H9 (cell line): ENCODE measurements at regions not wholly inside any gene's neighbourhood (a gene's known extent, or its start where the extent isn't known, plus 50 kb on each side); places are given as distances from the start of the nearest gene placed in this dataset.
A peak's percentile ranks its signal among the peaks of the same experiment; 100 is the strongest.

Source experiments
- DNase-seq: peaks from one replicate; pipeline ENCODE4 v3.0.0-alpha.2; 2017
- H2AFZ ChIP-seq: one replicate; pipeline ENCODE4 v1.6.1; 2013; ENCODE audit warnings: mild to moderate bottlenecking, low read length, control low read depth, moderate library complexity
- H2AK5ac ChIP-seq: 2 replicates; pipeline ENCODE4 v1.6.1; 2013; ENCODE audit warnings: low read length, control low read depth, mixed read lengths; ENCODE audit not compliant: insufficient read length
- H2BK120ac ChIP-seq: one replicate; pipeline ENCODE4 v1.6.1; 2013; ENCODE audit warnings: low read depth, mild to moderate bottlenecking, low read length, control low read depth, inconsistent platforms; ENCODE audit not compliant: poor library complexity, severe bottlenecking
- H2BK12ac ChIP-seq: 2 replicates; pipeline ENCODE4 v1.6.1; 2013; ENCODE audit warnings: low read length, control low read depth, mixed read lengths, low read depth; ENCODE audit not compliant: insufficient read length
- H2BK15ac ChIP-seq: 2 replicates; pipeline ENCODE4 v1.6.1; 2013; ENCODE audit warnings: low read depth, low read length, control low read depth
- H2BK20ac ChIP-seq: one replicate; pipeline ENCODE4 v1.6.1; 2013; ENCODE audit warnings: low read depth, mild to moderate bottlenecking, low read length, control low read depth, inconsistent platforms; ENCODE audit not compliant: poor library complexity, severe bottlenecking
- H2BK5ac ChIP-seq: 2 replicates; pipeline ENCODE4 v1.6.1; 2013; ENCODE audit warnings: low read length, control low read depth, mixed read lengths; ENCODE audit not compliant: insufficient read length
- H3K14ac ChIP-seq: 2 replicates; pipeline ENCODE4 v1.6.1; 2013; ENCODE audit warnings: low read length, control low read depth; ENCODE audit not compliant: insufficient read depth
- H3K18ac ChIP-seq: 2 replicates; pipeline ENCODE4 v1.6.1; 2013; ENCODE audit warnings: low read depth, mild to moderate bottlenecking, mixed read lengths, low read length, control low read depth; ENCODE audit not compliant: insufficient read length
- H3K23ac ChIP-seq: 2 replicates; pipeline ENCODE4 v1.6.1; 2013; ENCODE audit warnings: low read length, control low read depth, mixed read lengths, low read depth; ENCODE audit not compliant: insufficient read length
- H3K23me2 ChIP-seq: 2 replicates; pipeline ENCODE4 v1.6.1; 2013; ENCODE audit warnings: low read depth, mild to moderate bottlenecking, mixed read lengths, low read length, control low read depth; ENCODE audit not compliant: insufficient read length, poor library complexity, severe bottlenecking
- H3K27ac ChIP-seq: 2 replicates; pipeline ENCODE4 v1.5.1; 2013; ENCODE audit warnings: low read length, control low read depth, mixed read lengths, low read depth; ENCODE audit not compliant: insufficient read length
- H3K27me3 ChIP-seq: 2 replicates; pipeline ENCODE4 v1.6.1; 2013; ENCODE audit warnings: low read length, control low read depth, inconsistent platforms; ENCODE audit not compliant: insufficient read depth
- H3K4ac ChIP-seq: 2 replicates; pipeline ENCODE4 v1.6.1; 2013; ENCODE audit warnings: low read depth, mild to moderate bottlenecking, control low read depth, inconsistent platforms, low read length, moderate library complexity
- H3K4me1 ChIP-seq: 2 replicates; pipeline ENCODE4 v1.6.1; 2013; ENCODE audit warnings: low read length, control low read depth, inconsistent platforms; ENCODE audit not compliant: insufficient read depth
- H3K4me2 ChIP-seq: 2 replicates; pipeline ENCODE4 v1.6.1; 2013; ENCODE audit warnings: low read length, control low read depth, mixed read lengths; ENCODE audit not compliant: insufficient read length, insufficient read depth
- H3K56ac ChIP-seq: 2 replicates; pipeline ENCODE4 v1.6.1; 2013; ENCODE audit warnings: low read depth, mild to moderate bottlenecking, mixed read lengths, low read length, control low read depth; ENCODE audit not compliant: insufficient read length
- H3K79me1 ChIP-seq: 2 replicates; pipeline ENCODE4 v1.6.1; 2013; ENCODE audit warnings: low read depth, mild to moderate bottlenecking, moderate library complexity, low read length, control low read depth, inconsistent platforms; ENCODE audit not compliant: insufficient read depth, poor library complexity, severe bottlenecking
- H3K79me2 ChIP-seq: 2 replicates; pipeline ENCODE4 v1.6.1; 2013; ENCODE audit warnings: low read length, control low read depth, inconsistent platforms; ENCODE audit not compliant: insufficient read depth
- H3K9ac ChIP-seq: 2 replicates; pipeline ENCODE4 v1.6.1; 2013; ENCODE audit warnings: low read length, control low read depth, mixed read lengths; ENCODE audit not compliant: insufficient read length; ENCODE audit errors: extremely low read depth
- H3K9me3 ChIP-seq: one replicate; pipeline ENCODE4 v1.6.1; 2013; ENCODE audit warnings: low read depth, low read length, inconsistent platforms; ENCODE audit not compliant: control insufficient read depth
- H3T11ph ChIP-seq: one replicate; pipeline ENCODE4 v1.6.1; 2013; ENCODE audit warnings: mild to moderate bottlenecking, low read length, control low read depth, inconsistent platforms
- H4K20me1 ChIP-seq: one replicate; pipeline ENCODE4 v1.6.1; 2013; ENCODE audit not compliant: control insufficient read depth, insufficient read length, insufficient read depth
- H4K5ac ChIP-seq: 2 replicates; pipeline ENCODE4 v1.6.1; 2013; ENCODE audit warnings: low read depth, mild to moderate bottlenecking, mixed read lengths, low read length, control low read depth; ENCODE audit not compliant: insufficient read length
- H4K8ac ChIP-seq: replicated peaks from 2 replicates; pipeline ENCODE4 v1.6.1; 2013; ENCODE audit warnings: low read length, control low read depth, mixed read lengths, low read depth; ENCODE audit not compliant: insufficient read length
- H4K91ac ChIP-seq: 2 replicates; pipeline ENCODE4 v1.6.1; 2013; ENCODE audit warnings: low read depth, mild to moderate bottlenecking, moderate library complexity, mixed read lengths, low read length, control low read depth; ENCODE audit not compliant: insufficient read length
- H3K27ac Mint-ChIP-seq, 3 experiments: 2 replicates in 2 of 3; 3 replicates in 1 of 3; pipeline ENCODE4 v1.8.0; 2020 to 2021; ENCODE audit warnings: mixed read lengths in 3 of 3, mild to moderate bottlenecking in 1 of 3, moderate library complexity in 1 of 3
- H3K27me3 Mint-ChIP-seq: 2 replicates; pipeline ENCODE4 v1.8.0; 2021; ENCODE audit warnings: low read depth, mild to moderate bottlenecking, moderate library complexity, mixed read lengths
- H3K36me3 Mint-ChIP-seq, 3 experiments: 2 replicates in 2 of 3; 3 replicates in 1 of 3; pipeline ENCODE4 v1.8.0; 2020 to 2021; ENCODE audit warnings: low read depth in 3 of 3, mixed read lengths in 3 of 3; ENCODE audit not compliant: insufficient read depth in 1 of 3
- H3K4me1 Mint-ChIP-seq, 2 experiments: 2 replicates each; pipeline ENCODE4 v1.8.0; 2020; ENCODE audit warnings: mixed read lengths in 2 of 2
- H3K4me3 Mint-ChIP-seq, 2 experiments: 2 replicates in 1 of 2; 3 replicates in 1 of 2; pipeline ENCODE4 v1.8.0; 2020 to 2021; ENCODE audit warnings: mild to moderate bottlenecking in 2 of 2, mixed read lengths in 2 of 2, moderate library complexity in 1 of 2
- H3K9me3 Mint-ChIP-seq, 2 experiments: 2 replicates in 1 of 2; 3 replicates in 1 of 2; pipeline ENCODE4 v1.8.0; 2020; ENCODE audit warnings: mild to moderate bottlenecking in 2 of 2, mixed read lengths in 2 of 2, moderate library complexity in 1 of 2
- WGBS: extraction: QIAGEN DNeasy Blood & Tissue Kit; methylation state at CpG from one replicate; pipeline ENCODE4 v1.1.7; 2013; ENCODE audit warnings: missing lambda C conversion rate, low lambda C conversion rate, mixed read lengths; ENCODE audit not compliant: insufficient read length; ENCODE audit errors: extremely low coverage; 5-methylcytosine and 5-hydroxymethylcytosine counted together
- TF ChIP-seq, protein P1 (sequence below): fragments of 200-600 bp; sonication (generic); conservative IDR thresholded peaks from 3 replicates; pipeline ENCODE4 v1.8.0; 2021; ENCODE audit warnings: antibody characterized with exemption, mild to moderate bottlenecking

DNA sequence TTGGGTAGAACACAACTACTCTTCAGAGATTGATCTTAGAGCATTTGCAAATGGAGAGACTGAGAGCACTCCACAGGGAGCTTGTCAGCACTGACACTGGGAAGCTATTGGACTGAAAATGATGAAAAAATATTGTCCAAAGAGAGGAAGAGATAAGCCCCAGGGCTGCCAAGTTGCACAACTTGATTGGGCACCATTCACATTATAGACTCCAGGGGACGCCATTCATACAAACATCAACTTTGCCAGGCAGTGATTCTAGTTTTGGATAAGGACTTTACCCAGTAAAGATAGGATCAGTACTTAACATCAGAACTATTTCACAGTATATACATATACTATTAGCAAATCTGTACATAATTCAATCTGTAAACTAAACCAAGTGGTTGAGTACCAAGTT lies 79.6 kb upstream of the MYCN start:
- no peak for DNase-seq
- Mint-ChIP-seq H3K36me3 (no peaks in the 10 kb centered on the region), H3K4me3 (no peak overlapping the region), H3K27me3 (no peaks in the 10 kb centered on the region), H3K4me1 (peaks cover 0 to 2% of the 10 kb centered on the region in 2 experiments; a peak in 1 of 4 replicates), H3K27ac (no peak overlapping the region), H3K9me3 (no peaks in the 10 kb centered on the region)
- H3K23me2 ChIP-seq: no peaks in the 10 kb centered on the region
- H2BK120ac ChIP-seq: no peak overlapping the region
- H3K4me1 ChIP-seq: no peaks in the 10 kb centered on the region; the same call in 1 of the 2 replicates
- WGBS: no CpG with 5 or more reads among the region's 1 CpG
- no peak overlapping the region for H3K56ac ChIP-seq
- H3K27me3 ChIP-seq: no peaks in the 10 kb centered on the region
- H3T11ph ChIP-seq: no peak overlapping the region
- H3K23ac ChIP-seq: no peak overlapping the region
- H3K4ac ChIP-seq: no peak overlapping the region
- no peak overlapping the region for H3K27ac ChIP-seq
- TF ChIP-seq, protein P1, sequence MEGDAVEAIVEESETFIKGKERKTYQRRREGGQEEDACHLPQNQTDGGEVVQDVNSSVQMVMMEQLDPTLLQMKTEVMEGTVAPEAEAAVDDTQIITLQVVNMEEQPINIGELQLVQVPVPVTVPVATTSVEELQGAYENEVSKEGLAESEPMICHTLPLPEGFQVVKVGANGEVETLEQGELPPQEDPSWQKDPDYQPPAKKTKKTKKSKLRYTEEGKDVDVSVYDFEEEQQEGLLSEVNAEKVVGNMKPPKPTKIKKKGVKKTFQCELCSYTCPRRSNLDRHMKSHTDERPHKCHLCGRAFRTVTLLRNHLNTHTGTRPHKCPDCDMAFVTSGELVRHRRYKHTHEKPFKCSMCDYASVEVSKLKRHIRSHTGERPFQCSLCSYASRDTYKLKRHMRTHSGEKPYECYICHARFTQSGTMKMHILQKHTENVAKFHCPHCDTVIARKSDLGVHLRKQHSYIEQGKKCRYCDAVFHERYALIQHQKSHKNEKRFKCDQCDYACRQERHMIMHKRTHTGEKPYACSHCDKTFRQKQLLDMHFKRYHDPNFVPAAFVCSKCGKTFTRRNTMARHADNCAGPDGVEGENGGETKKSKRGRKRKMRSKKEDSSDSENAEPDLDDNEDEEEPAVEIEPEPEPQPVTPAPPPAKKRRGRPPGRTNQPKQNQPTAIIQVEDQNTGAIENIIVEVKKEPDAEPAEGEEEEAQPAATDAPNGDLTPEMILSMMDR: peak; percentile 69
- no peak overlapping the region for H2AFZ ChIP-seq
- no peaks in the 10 kb centered on the region for H3K9me3 ChIP-seq
- no peak overlapping the region for H4K91ac ChIP-seq
- no peaks in the 10 kb centered on the region for H3K79me2 ChIP-seq
- H2AK5ac ChIP-seq: no peak overlapping the region
- H3K14ac ChIP-seq: no peak overlapping the region
- H2BK20ac ChIP-seq: no peak overlapping the region
- no peaks in the 10 kb centered on the region for H3K79me1 ChIP-seq
- H3K9ac ChIP-seq: no peak overlapping the region
- no peak overlapping the region for H3K18ac ChIP-seq
- no peaks in the 10 kb centered on the region for H4K20me1 ChIP-seq
- H4K5ac ChIP-seq: no peak overlapping the region
- H2BK15ac ChIP-seq: no peak overlapping the region
- no peak overlapping the region for H2BK5ac ChIP-seq
- H2BK12ac ChIP-seq: no peak overlapping the region
- no peak overlapping the region for H4K8ac ChIP-seq
- no peak overlapping the region for H3K4me2 ChIP-seq
